GM21381 (cell line): ENCODE measurements at regions not wholly inside any gene's neighbourhood (a gene's known extent, or its start where the extent isn't known, plus 50 kb on each side); places are given as distances from the start of the nearest gene placed in this dataset.

Experiments
- ATAC-seq: cut with Tn5 transposase; IDR thresholded peaks from one replicate; pipeline ENCODE4 v1.9.1; 2021; ENCODE audit warnings: mild to moderate bottlenecking, moderate library complexity; ENCODE audit not compliant: unreplicated experiment

DNA sequence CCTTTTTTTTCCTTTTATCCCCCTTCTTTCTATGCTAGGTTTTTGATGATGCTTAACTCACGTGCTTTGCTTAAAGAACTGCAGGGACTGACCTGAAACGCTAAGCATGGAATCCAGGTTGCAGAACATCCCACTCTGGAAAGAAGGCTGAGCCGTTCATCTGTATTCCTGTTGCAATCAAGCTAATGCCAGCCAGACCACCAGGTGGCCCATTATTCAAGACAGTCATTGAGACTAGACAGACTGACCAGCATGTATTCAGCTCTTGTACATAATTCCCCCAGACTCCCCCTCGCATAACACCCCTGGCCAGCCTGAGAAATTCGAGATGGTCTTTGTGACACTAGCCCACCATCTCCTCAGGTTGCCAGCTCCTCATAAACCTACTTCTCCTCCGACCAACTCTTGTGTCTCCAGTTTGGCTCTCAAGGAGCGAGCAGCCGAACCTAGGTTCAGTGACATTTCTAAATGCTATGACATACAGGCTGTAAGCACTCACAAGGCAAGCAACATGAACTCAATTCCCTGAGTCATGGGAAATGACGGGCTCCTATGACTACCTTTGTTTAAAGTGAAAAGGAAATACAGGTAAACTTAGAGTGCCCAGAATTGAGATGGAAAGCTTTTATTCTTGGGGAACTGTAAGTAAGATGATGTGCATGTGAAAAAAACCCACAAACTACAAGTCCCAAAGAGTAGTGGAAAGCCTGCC, 309.3 kb upstream of the CDYL start:
- no peak for ATAC-seq

DNA sequence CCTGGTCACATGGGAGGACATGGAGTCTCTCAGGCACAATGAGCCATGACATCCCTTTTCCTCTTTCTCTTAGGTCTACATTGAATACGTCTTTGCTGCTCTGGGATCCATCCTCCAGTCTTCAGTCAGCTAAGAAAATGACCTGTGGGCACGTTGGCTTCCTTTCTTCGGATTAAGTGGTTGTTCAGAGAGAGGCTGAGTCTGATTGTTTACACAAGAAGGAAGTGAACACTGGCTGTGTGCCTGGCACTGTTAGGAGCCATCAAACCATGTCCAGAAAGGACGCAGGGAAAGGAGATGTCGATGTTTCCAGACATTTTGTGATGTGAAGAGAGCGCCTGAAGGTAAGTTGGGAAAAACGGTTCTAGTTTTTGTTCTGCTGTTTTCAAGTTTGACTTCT, 309.9 kb upstream of the CDYL start:
- ATAC-seq, result no peak

DNA sequence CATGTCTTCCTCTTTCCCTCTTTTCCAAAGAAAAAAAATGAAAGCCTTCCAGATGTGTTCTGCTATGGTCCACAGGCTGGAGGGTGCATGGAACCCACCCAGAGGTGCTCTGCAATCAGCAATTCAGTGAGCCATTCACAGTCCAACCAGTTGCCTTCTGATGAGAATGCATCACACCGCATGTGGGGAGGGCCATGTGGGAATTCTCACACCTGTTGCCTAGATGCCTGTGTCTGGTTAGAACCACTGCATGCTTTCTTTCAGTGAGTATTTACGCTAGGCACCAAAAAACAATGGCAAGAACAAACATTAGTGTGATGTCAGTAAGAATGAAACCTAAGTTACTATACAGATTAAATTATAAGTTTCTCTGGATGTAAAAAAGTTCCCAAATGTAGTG, 311.6 kb upstream of the CDYL start:
- ATAC-seq, result no peak

GRCh38 chr6:4463236-4463635, 313.0 kb upstream of the CDYL start:
- ATAC-seq, result no peak

DNA sequence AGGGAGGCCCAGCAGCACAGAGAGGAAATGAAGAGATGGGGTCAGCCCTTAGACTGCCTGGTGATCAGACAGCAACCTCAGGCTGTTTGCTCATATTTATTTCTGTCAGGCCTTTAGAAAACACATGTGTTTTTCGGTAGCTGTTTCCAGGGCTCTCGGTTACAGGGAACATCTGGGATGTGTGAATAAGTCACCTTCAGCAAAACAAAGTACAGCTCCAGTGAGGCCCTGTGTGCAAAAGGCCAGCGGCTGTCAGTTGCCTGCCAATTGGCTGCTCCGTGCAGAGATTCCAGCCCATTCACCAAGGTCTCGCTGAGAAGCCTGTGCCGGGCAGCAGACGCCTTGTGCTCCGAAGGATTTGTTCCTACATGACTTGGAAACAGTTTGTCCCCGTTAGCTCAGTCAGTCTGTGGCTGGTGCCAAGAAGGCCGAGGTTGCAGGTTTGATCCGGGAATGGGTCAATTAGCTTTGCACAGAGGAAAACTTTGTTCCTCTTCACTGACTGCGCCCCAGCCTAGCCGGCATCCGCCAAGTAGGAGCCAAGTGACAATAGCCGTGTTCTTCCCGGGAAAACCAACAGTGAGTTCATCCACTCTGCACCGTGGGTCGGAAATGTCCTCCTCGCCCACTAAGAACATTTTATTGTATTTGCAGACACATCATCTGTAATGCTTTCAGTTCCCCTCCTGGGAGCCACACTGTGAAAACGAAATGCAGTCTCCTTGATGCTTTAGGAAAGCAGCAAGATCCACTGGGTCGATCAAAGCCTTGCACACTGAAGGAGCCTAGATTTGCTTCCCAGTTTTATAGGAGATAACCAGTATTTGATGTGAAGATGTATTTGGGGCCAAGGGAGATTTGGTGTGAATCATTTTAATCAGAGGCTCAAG, 315.4 kb upstream of the CDYL start:
- ATAC-seq, result no peak

DNA sequence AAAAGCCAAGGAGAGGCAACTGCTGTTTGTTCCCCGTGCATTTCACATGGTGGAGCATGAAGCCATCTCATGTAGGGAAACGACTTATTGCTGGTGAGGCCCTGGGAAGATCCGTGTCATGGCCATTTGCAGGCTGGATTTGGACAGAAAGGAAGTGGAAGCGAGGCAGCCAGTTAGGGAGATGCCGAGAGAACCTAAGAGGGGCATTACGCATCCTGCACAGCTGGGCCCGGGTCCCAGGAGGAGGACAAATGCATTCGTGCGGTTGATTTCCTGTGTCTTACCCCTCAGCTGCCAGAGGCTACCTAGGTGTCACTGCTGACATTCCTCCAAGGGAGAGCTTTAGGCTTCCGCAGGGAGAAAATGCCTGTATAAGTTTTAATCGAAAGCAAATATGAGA, 316.2 kb upstream of the CDYL start:
- no peak for ATAC-seq

DNA sequence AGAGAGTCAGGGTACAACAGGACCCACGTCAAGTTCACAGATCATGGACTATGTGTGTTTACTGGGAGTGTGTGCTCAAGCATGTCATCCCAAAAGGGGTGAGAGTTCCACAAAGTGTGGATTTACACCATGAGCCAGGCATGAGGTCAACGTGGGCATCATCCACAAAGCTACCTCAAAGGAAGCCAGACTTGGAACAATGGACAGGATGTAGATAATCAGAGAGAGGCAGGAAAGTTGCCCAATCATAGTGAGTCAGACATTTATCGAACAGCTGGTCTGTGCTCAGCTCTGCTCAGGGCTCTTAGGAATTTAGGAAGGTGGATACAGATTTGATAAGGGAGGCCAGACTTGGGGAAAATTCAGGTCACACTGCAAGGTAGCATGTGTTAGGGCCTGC, 317.2 kb upstream of the CDYL start:
- no peak for ATAC-seq

DNA sequence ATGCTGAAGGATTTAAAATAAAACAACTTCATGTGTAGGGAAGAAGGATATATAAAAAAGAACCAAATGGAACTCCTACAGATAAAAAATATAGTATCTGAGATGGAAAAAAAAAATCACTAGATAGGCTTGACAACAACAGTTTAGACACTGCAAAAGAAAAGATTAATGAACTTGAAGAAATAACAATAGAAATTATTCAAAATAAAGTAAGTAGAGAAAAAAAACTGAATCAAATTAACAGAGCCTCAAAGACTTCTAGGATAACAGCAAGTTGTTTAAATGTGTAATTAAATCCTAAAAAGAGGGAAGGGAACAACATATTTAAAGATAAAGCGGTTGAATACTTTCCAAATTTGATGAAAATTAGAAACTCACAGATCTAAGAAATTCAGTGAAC, 316.3 kb upstream of the ECI2 start:
- no peak for ATAC-seq

GRCh38 chr6:4451081-4451480, 315.7 kb upstream of the ECI2 start:
- ATAC-seq, result no peak

- ATAC-seq, result no peak
These were observed 314.9 kb upstream of the ECI2 start for GRCh38 chr6:4450237-4450636.

DNA sequence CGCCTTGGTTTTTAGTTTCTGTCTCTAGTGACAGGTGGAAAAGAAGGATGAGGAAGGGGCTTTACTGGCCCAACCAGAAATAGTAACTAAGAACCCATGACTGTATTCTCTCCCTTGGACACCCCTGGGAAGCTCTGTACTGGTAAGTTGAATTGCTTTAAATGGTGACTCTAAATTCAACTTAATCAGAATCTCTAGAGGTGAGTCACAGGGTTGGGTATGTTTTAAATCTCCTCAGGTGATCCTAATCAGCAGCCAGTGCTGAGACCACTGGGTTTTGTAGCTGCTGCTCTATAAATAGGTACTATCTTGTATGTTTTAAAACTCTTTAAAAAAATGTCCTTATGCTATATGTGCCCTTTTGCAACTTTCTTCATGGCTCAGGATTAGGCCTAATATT, 314.0 kb upstream of the ECI2 start:
- no peak for ATAC-seq

DNA sequence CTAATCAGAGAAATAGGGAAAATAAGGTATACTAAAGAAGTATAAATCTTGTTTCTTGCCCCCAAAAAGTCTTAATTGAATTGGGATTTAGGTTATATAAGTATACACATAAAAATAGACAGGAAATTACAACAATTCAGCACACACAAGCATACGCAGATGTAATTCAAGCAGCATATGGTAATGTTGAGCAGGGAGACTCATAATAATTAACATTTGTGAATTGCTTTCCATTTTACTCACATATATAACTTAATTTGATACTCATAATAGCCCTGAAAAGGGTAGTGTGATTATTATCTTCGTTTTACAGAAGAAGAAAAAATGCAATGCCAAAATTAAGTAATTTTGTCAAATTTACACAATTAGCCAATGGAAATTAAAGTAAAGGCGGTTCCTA, 313.5 kb upstream of the ECI2 start:
- ATAC-seq, result no peak

- no peak for ATAC-seq
These were observed 312.4 kb upstream of the ECI2 start for GRCh38 chr6:4447639-4448330.

GRCh38 chr6:4446982-4447381, 311.6 kb upstream of the ECI2 start:
- no peak for ATAC-seq

DNA sequence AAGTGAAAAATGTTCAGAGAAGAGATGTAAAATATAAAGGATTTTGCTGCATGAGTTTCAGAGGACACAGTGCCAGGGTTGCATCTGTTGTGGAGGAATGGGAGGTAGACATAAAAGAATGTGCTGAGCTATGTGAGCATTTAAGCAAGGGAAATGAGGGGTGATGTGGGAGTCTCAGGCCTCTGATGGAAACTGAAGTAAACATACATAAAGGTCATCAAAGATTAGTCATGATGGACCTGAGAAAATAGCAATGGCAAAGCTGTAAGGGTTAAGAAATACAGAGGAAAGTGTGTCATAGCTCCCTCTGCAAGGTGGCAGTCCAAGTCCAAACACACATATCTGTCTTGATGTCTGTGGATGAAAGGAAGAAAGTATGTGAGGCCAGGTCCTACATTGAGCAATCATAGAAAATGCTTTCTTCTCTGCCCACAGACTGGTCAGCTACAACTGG, 306.6 kb upstream of the ECI2 start:
- ATAC-seq, result no peak

DNA sequence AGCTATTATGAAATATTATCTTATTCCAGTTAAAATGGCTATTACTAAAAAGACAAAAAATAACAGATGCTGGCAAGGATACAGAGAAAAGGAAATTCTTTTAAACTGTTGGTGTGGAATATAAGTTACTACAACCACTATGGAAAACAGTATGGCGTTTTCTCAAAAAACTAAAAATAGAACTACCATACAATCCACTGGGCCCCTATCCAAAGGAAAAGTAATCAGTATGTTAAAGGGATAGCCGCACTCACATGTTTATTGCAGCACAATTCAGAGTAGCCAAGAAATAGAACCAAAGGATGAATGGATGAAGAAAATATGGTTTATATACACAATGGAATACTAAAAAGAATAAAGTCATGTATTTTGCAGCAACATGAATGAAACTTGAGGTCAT, 303.8 kb upstream of the ECI2 start:
- ATAC-seq, result no peak

DNA sequence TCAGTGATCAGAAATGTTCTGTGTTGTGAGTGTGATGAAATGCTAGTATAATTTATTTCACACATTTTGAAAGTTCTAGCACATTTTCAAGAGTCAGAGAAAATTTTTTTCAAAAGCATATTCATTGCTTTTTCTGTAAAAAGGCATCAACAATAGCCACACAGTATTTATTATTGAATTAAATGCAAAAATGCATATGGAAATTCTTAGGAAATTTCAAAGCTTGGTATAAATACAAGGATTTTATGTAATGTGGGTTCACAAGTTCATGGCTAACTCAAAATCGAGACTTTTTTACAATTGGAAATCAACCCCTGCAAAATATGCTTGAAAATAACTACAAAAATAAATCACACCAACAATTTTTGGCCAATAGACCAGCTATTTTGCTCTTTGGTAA, 302.0 kb upstream of the ECI2 start:
- ATAC-seq, result no peak

- ATAC-seq, result no peak
These were observed 300.6 kb upstream of the ECI2 start for GRCh38 chr6:4435981-4436445.

DNA sequence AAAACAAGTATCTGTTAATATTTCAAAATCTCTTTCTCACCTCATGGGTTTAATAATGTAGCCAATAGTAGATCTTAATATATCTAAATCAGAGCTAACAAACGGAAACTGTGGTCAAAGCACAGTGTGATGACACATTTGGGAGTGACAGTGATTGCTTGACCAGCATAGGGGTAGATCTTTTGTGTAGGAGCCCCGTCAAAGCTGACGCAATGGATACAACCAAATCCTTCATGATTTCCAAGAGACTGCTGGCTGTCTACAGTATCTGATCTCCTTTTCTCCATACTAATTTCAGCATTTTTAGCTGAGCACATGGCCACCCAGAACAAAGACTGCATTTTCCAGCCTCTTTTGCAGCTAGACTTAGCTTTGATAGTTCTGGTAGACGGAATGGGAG, 299.3 kb upstream of the ECI2 start:
- no peak for ATAC-seq

- ATAC-seq, result no peak
These were observed 297.8 kb upstream of the ECI2 start for GRCh38 chr6:4433199-4433598.

DNA sequence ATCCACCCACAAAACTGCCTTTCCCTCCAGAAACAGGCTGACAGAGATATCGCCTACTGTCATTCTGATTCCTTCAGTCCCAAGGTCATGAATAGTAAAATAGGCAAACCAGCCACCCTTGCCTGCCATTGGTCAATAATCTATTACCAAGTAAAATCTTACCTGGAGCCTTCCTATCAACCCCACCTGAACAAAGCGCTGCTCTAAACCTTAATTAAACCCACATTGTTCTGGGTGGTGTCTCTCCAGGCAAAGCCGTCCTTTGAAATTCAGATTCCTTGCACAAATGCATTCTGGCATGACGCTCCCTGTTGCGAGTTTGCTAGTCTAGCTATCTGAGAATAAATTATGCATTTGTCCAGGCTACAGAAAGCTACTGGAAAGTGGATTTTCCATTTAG, 291.6 kb upstream of the ECI2 start:
- ATAC-seq, result no peak

DNA sequence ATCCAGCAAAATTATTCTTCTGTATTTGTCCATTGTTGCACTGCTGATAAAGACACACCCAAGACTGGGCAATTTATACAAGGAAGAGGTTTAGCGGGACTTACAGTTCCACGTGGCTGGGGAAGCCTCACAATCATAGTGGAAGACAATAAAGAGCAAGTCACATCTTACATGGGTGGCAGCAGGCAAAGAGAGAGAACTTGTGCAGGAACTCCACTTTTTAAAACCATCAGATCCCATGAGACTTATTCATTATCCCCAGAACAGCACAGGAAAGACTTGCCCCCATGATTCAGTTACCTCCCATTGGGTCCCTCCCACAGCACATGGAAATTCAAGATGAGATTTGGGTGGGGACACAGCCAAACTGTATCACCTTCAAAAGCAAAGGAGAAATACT, 286.5 kb upstream of the ECI2 start:
- ATAC-seq, result no peak
